SK-N-SH treated with all-trans-retinoic acid at 6 μM for 48 hours (cell line): ENCODE measurements at regions not wholly inside any gene's neighbourhood (a gene's known extent, or its start where the extent isn't known, plus 50 kb on each side); places are given as distances from the start of the nearest gene placed in this dataset.

ENCODE experiments used
- ATAC-seq: fragments of 200-7000 bp; cut with Tn5 transposase; 3 replicates; pipeline ENCODE4 v1.9.1; 2020; ENCODE audit warnings: mild to moderate bottlenecking, moderate library complexity
- ARNTL ChIP-seq: fragments of 450-650 bp; formaldehyde crosslinking; IDR thresholded peaks from 2 replicates; pipeline ENCODE4 v1.5.0; 2020; ENCODE audit warnings: low read depth, mild to moderate bottlenecking, moderate library complexity, borderline replicate concordance
- BACH2 ChIP-seq: fragments of 250-450 bp; sonication (Bioruptor Pico); IDR thresholded peaks from 2 replicates; pipeline ENCODE4 v1.9.0; 2021; ENCODE audit warnings: mild to moderate bottlenecking, borderline replicate concordance
- CSDC2 ChIP-seq: fragments of 250-450 bp; sonication (Bioruptor Pico); IDR thresholded peaks from 2 replicates; pipeline ENCODE4 v1.5.0; 2020; ENCODE audit warnings: mild to moderate bottlenecking, moderate library complexity
- ESRRG ChIP-seq: fragments of 250-450 bp; sonication (Bioruptor Pico); IDR thresholded peaks from 2 replicates; pipeline ENCODE4 v1.6.1; 2021; ENCODE audit warnings: mild to moderate bottlenecking
- GLIS3 ChIP-seq: fragments of 250-450 bp; sonication (Bioruptor Pico); IDR thresholded peaks from 2 replicates; pipeline ENCODE4 v1.5.0; 2020; ENCODE audit warnings: mild to moderate bottlenecking, moderate library complexity
- ISL1 ChIP-seq: fragments of 250-450 bp; sonication (Bioruptor Pico); IDR thresholded peaks from 2 replicates; pipeline ENCODE4 v2.1.2; 2022; ENCODE audit warnings: mild to moderate bottlenecking, moderate library complexity
- OSR1 ChIP-seq: fragments of 250-450 bp; sonication (Bioruptor Pico); IDR thresholded peaks from 2 replicates; pipeline ENCODE4 v1.8.0; 2022; ENCODE audit warnings: moderate library complexity, mild to moderate bottlenecking, inconsistent platforms
- PPARA ChIP-seq: fragments of 250-450 bp; sonication (Bioruptor Pico); IDR thresholded peaks from 2 replicates; pipeline ENCODE4 v1.5.0; 2020; ENCODE audit warnings: mild to moderate bottlenecking, borderline replicate concordance
- RARB ChIP-seq: fragments of 250-450 bp; sonication (Bioruptor Pico); IDR thresholded peaks from 2 replicates; pipeline ENCODE4 v1.8.0; 2021; ENCODE audit warnings: mild to moderate bottlenecking, moderate library complexity
- SNAI2 ChIP-seq: fragments of 250-450 bp; sonication (Bioruptor Pico); IDR thresholded peaks from 2 replicates; pipeline ENCODE4 v1.5.0; 2020; ENCODE audit warnings: mild to moderate bottlenecking, moderate library complexity
- TCF4 ChIP-seq: fragments of 250-450 bp; sonication (Bioruptor Pico); IDR thresholded peaks from 2 replicates; pipeline ENCODE4 v1.8.0; 2021; ENCODE audit warnings: mild to moderate bottlenecking, moderate library complexity, borderline replicate concordance
- TOX ChIP-seq: fragments of 250-450 bp; sonication (Bioruptor Pico); IDR thresholded peaks from 2 replicates; pipeline ENCODE4 v1.8.0; 2021; ENCODE audit warnings: mild to moderate bottlenecking, moderate library complexity, borderline replicate concordance
- ZC3H10 ChIP-seq: fragments of 250-450 bp; sonication (Bioruptor Pico); IDR thresholded peaks from 2 replicates; pipeline ENCODE4 v1.5.1; 2021; ENCODE audit warnings: mild to moderate bottlenecking, moderate library complexity
- ZFP3 ChIP-seq: fragments of 250-450 bp; sonication (Bioruptor Pico); IDR thresholded peaks from 2 replicates; pipeline ENCODE4 v1.5.0; 2020; ENCODE audit warnings: mild to moderate bottlenecking, moderate library complexity
- ZFP30 ChIP-seq: fragments of 450-650 bp; formaldehyde crosslinking; IDR thresholded peaks from 2 replicates; pipeline ENCODE4 v1.5.0; 2022; ENCODE audit warnings: mild to moderate bottlenecking, moderate library complexity
- ZNF565 ChIP-seq: fragments of 450-650 bp; formaldehyde crosslinking; conservative IDR thresholded peaks from 2 replicates; pipeline ENCODE4 v1.5.0; 2020; ENCODE audit warnings: low read depth, mild to moderate bottlenecking, moderate library complexity
- ZNF70 ChIP-seq: fragments of 450-650 bp; formaldehyde crosslinking; IDR thresholded peaks from 2 replicates; pipeline ENCODE4 v1.5.0; 2020; ENCODE audit warnings: mild to moderate bottlenecking, moderate library complexity
- ZNF8 ChIP-seq: fragments of 450-650 bp; formaldehyde crosslinking; IDR thresholded peaks from 2 replicates; pipeline ENCODE4 v1.5.0; 2020; ENCODE audit warnings: mild to moderate bottlenecking, moderate library complexity
- TF ChIP-seq, protein P1 (sequence below): fragments of 250-450 bp; sonication (Bioruptor Pico); IDR thresholded peaks from 2 replicates; pipeline ENCODE4 v1.8.0; 2020; ENCODE audit warnings: mild to moderate bottlenecking, moderate library complexity, borderline replicate concordance
- TF ChIP-seq, protein P2 (sequence below): fragments of 250-450 bp; sonication (Bioruptor Pico); IDR thresholded peaks from 2 replicates; pipeline ENCODE4 v1.5.1; 2021; ENCODE audit warnings: mild to moderate bottlenecking, moderate library complexity
- TF ChIP-seq, protein P3 (sequence below): fragments of 250-450 bp; sonication (Bioruptor Pico); IDR thresholded peaks from 2 replicates; pipeline ENCODE4 v1.8.0; 2021; ENCODE audit warnings: low read depth, mild to moderate bottlenecking, moderate library complexity, borderline replicate concordance
- TF ChIP-seq, protein P4 (sequence below): fragments of 250-450 bp; sonication (Bioruptor Pico); IDR thresholded peaks from 2 replicates; pipeline ENCODE4 v1.5.1; 2020; ENCODE audit warnings: low read depth, mild to moderate bottlenecking, moderate library complexity

DNA sequence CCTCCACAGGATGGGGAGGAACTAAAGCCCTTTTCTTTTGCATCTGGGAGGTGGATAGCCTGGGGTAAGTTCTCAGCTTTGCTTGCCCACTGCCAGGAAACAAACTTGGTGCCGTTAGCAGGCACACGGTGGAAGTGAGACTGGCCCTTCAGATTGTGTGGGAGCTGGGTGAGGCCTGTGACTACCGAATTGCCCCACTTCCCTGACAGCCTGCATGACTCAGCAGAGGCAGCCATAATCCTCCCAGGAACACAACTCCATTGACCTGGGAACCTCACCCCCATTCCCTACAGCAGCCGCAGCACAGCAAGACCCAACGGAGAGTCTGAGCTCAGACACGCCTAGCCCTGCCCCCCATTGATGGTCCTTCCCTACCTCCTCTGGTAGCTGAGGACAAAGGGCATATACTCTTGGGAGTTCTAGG lies 282.6 kb downstream of the KLF13 start:
- no peak for ATAC-seq
- TF ChIP-seq RARB (CRISPR knock-in tag): no peak
- TF ChIP-seq, protein P1, sequence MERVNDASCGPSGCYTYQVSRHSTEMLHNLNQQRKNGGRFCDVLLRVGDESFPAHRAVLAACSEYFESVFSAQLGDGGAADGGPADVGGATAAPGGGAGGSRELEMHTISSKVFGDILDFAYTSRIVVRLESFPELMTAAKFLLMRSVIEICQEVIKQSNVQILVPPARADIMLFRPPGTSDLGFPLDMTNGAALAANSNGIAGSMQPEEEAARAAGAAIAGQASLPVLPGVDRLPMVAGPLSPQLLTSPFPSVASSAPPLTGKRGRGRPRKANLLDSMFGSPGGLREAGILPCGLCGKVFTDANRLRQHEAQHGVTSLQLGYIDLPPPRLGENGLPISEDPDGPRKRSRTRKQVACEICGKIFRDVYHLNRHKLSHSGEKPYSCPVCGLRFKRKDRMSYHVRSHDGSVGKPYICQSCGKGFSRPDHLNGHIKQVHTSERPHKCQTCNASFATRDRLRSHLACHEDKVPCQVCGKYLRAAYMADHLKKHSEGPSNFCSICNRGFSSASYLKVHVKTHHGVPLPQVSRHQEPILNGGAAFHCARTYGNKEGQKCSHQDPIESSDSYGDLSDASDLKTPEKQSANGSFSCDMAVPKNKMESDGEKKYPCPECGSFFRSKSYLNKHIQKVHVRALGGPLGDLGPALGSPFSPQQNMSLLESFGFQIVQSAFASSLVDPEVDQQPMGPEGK (CRISPR knock-in tag): no peak
- TF ChIP-seq ZFP3 (CRISPR knock-in tag): no peak
- no peak for TF ChIP-seq BACH2 (CRISPR knock-in tag)
- no peak for TF ChIP-seq ISL1
- TF ChIP-seq, protein P2, sequence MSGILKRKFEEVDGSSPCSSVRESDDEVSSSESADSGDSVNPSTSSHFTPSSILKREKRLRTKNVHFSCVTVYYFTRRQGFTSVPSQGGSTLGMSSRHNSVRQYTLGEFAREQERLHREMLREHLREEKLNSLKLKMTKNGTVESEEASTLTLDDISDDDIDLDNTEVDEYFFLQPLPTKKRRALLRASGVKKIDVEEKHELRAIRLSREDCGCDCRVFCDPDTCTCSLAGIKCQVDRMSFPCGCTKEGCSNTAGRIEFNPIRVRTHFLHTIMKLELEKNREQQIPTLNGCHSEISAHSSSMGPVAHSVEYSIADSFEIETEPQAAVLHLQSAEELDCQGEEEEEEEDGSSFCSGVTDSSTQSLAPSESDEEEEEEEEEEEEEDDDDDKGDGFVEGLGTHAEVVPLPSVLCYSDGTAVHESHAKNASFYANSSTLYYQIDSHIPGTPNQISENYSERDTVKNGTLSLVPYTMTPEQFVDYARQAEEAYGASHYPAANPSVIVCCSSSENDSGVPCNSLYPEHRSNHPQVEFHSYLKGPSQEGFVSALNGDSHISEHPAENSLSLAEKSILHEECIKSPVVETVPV (CRISPR knock-in tag): no peak
- no peak for TF ChIP-seq CSDC2 (CRISPR knock-in tag)
- TF ChIP-seq ESRRG (CRISPR knock-in tag): no peak
- TF ChIP-seq, protein P3, sequence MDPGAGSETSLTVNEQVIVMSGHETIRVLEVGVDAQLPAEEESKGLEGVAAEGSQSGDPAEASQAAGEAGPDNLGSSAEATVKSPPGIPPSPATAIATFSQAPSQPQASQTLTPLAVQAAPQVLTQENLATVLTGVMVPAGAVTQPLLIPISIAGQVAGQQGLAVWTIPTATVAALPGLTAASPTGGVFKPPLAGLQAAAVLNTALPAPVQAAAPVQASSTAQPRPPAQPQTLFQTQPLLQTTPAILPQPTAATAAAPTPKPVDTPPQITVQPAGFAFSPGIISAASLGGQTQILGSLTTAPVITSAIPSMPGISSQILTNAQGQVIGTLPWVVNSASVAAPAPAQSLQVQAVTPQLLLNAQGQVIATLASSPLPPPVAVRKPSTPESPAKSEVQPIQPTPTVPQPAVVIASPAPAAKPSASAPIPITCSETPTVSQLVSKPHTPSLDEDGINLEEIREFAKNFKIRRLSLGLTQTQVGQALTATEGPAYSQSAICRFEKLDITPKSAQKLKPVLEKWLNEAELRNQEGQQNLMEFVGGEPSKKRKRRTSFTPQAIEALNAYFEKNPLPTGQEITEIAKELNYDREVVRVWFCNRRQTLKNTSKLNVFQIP: no peak
- no peak for TF ChIP-seq ZNF565 (CRISPR knock-in tag)
- no peak for TF ChIP-seq ZNF8
- no peak for TF ChIP-seq GLIS3 (CRISPR knock-in tag)
- no peak for TF ChIP-seq SNAI2 (CRISPR knock-in tag)
- TF ChIP-seq ZC3H10 (CRISPR knock-in tag): no peak
- TF ChIP-seq TCF4 (CRISPR knock-in tag): no peak
- no peak for TF ChIP-seq PPARA (CRISPR knock-in tag)
- TF ChIP-seq, protein P4, sequence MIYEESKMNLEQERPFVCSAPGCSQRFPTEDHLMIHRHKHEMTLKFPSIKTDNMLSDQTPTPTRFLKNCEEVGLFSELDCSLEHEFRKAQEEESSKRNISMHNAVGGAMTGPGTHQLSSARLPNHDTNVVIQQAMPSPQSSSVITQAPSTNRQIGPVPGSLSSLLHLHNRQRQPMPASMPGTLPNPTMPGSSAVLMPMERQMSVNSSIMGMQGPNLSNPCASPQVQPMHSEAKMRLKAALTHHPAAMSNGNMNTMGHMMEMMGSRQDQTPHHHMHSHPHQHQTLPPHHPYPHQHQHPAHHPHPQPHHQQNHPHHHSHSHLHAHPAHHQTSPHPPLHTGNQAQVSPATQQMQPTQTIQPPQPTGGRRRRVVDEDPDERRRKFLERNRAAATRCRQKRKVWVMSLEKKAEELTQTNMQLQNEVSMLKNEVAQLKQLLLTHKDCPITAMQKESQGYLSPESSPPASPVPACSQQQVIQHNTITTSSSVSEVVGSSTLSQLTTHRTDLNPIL (CRISPR knock-in tag): no peak
- TF ChIP-seq ZNF70: no peak

DNA sequence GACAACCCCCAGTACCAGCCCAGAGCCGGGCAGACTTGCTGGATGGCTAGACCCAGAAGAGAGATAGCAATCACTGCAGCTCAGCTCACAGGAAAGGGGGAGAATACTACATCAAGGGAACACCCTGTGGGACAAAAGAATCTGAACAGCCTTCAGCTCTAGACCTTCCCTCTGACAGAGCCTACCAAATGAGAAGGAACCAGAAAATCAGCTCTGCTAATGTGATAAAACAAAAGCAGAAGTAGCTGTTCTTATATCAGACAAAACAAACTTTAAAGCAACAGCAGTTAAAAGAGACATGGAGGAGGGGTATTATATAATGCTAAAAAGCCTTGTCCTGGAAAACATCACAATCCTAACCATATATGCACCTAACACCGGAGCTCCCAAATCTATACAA lies 283.3 kb downstream of the KLF13 start:
- no peak for ATAC-seq
- TF ChIP-seq BACH2 (CRISPR knock-in tag) (no peak), ZNF8 (no peak), SNAI2 (CRISPR knock-in tag) (no peak), ZNF565 (CRISPR knock-in tag) (no peak), ZNF70 (no peak), TOX (CRISPR knock-in tag) (no peak), PPARA (CRISPR knock-in tag) (no peak), ISL1 (no peak), TCF4 (CRISPR knock-in tag) (no peak), GLIS3 (CRISPR knock-in tag) (no peak), ARNTL (CRISPR knock-in tag) (no peak), ESRRG (CRISPR knock-in tag) (no peak), OSR1 (CRISPR knock-in tag) (no peak), ZFP30 (CRISPR knock-in tag) (no peak), ZFP3 (CRISPR knock-in tag) (no peak), ZC3H10 (CRISPR knock-in tag) (no peak)
- TF ChIP-seq, protein P1 (CRISPR knock-in tag): no peak
- TF ChIP-seq, protein P4 (CRISPR knock-in tag): no peak
- TF ChIP-seq, protein P3: no peak
- TF ChIP-seq, all 23 proteins: peak for 0
